Esophagus (tissue), 2 donors: ENCODE measurements at regions not wholly inside any gene's neighbourhood (a gene's known extent, or its start where the extent isn't known, plus 50 kb on each side); places are given as distances from the start of the nearest gene placed in this dataset.

ENCODE experiments used
- H3K27ac ChIP-seq, 2 donors: one replicate each; pipeline ENCODE4 v1.5.1; 2013; ENCODE audit warnings: low read depth in 2 of 2, mild to moderate bottlenecking in 2 of 2, inconsistent platforms in 1 of 2, low read length in 1 of 2, moderate library complexity in 1 of 2
- H3K27me3 ChIP-seq, 2 donors: one replicate each; pipeline ENCODE4 v1.6.1; 2013; ENCODE audit warnings: low read length in 2 of 2, control low read depth in 1 of 2, mild to moderate bottlenecking in 1 of 2; ENCODE audit not compliant: insufficient read depth in 2 of 2, control insufficient read depth in 1 of 2
- H3K36me3 ChIP-seq, 2 donors: one replicate each; pipeline ENCODE4 v1.6.1; 2013; ENCODE audit warnings: low read length in 1 of 2; ENCODE audit not compliant: control insufficient read depth in 2 of 2, insufficient read depth in 2 of 2
- H3K4me1 ChIP-seq, 2 donors: one replicate each; pipeline ENCODE4 v1.6.1; 2013; ENCODE audit warnings: low read length in 1 of 2; ENCODE audit not compliant: control insufficient read depth in 2 of 2, insufficient read depth in 2 of 2
- H3K4me3 ChIP-seq, 2 donors: one replicate each; pipeline ENCODE4 v1.5.1; 2013; ENCODE audit warnings: low read length in 2 of 2, mild to moderate bottlenecking in 2 of 2, low read depth in 1 of 2, moderate library complexity in 1 of 2
- H3K9me3 ChIP-seq, 2 donors: one replicate each; pipeline ENCODE4 v1.6.1; 2013; ENCODE audit warnings: mild to moderate bottlenecking in 2 of 2, low read depth in 1 of 2, low read length in 1 of 2, moderate library complexity in 1 of 2; ENCODE audit not compliant: control insufficient read depth in 2 of 2, insufficient read depth in 1 of 2
- WGBS, 2 donors: extraction: QIAGEN DNeasy Blood & Tissue Kit; methylation state at CpG; one replicate each; pipeline ENCODE4 v1.1.7; 2013; 5-methylcytosine and 5-hydroxymethylcytosine counted together
- donor health status: healthy with polysubstance abuse.
- donor health status: Bipolar disorder and iron deficiency.

DNA sequence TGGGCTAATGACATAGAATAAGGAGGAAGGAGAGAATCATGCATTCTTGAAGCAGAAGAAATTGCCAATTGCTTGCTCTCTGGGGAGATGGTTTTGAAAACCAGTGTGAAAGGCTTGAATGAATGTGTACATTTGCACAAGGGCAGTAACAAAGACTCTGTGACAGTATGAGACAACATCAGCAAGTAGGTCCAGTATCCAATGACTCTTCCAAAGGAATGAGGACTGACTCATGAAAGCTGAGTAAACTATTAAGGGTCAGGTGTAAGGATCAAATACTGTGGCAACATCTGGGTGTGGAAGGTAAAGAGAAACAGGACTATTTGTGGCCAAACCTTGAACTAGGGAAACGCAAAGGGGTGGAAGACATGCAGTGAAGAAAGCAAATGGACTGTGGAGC, 886.0 kb upstream of the CHAC2 start:
- H3K9me3 ChIP-seq = peaks cover 0 to 6% of the 10 kb centered on the region in 2 donors
- 49 to 62% methylated on average over 1 of the region's 1 CpG for WGBS, 2 donors
- no peak overlapping the region for H3K4me3 ChIP-seq
- no peaks in the 10 kb centered on the region for H3K36me3 ChIP-seq
- H3K4me1 ChIP-seq = no peaks in the 10 kb centered on the region
- H3K27me3 ChIP-seq = no peaks in the 10 kb centered on the region
- H3K27ac ChIP-seq = no peak overlapping the region

DNA sequence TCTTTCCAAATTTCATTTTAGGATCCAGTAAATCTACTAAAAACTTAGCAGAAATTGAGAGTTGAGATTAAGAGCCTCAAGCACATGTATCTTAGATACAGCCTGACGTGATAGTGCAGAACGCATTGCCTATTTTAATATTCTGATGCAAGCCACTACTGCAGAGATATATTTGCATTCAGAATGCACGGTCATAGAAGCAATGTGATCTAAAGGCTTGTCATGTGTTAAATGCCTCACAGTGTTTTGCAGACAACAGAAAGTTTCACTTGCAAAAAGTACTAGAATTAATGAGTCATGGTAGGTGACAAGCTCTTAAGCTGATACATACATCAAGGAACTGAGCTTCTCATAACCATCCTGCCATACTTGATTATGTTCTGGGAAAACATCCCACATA, 886.7 kb upstream of the CHAC2 start:
- 76 to 81% methylated on average over 3 of the region's 3 CpGs for WGBS, 2 donors
- Histone ChIP-seq H3K9me3 (peaks cover 0 to 6% of the 10 kb centered on the region in 2 donors), H3K27me3 (no peaks in the 10 kb centered on the region), H3K4me1 (no peaks in the 10 kb centered on the region), H3K4me3 (no peak overlapping the region), H3K27ac (no peak overlapping the region), H3K36me3 (no peaks in the 10 kb centered on the region)

DNA sequence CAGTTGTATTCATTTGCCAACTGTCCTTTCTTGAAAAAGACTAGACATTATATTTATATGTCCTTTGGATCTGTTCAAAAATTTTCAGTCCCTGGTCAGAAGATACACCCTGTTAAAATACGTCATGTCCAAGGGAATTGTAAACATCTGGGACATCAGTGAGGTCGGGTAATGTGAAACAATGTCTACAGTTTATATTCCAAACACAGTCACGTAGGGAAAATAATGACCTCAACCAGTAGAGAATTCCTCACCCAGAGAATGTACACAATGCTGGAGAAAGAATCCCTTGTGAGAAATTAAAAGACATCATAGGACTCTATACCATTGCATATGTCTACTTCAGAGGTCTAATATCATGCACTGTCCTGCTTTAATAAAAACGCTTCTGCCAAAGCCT, 888.0 kb upstream of the CHAC2 start:
- Histone ChIP-seq H3K4me3 (no peak overlapping the region), H3K27ac (no peak overlapping the region), H3K9me3 (peaks cover 0 to 6% of the 10 kb centered on the region in 2 donors), H3K27me3 (no peaks in the 10 kb centered on the region), H3K4me1 (no peaks in the 10 kb centered on the region), H3K36me3 (no peaks in the 10 kb centered on the region)
- WGBS, 2 donors = 56 to 59% methylated on average over 4 of the region's 4 CpGs

DNA sequence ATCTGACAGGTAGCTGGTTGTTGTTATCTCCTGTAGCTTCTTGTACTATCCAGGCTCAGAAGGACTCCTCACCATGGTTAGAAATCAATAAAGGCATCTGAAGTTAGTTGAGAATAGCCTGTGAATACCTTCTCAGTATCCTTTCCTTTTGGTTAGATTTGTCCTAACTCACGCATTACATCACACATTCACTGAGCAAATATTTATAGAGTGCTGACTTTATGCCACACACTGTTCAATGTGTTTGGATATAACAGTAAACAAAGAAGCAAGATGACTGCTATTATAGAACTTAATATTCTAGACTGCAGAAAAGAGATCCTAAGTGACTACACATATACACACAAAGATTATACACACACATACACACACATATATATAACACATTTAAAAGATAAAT, 889.9 kb upstream of the CHAC2 start:
- 35 to 52% methylated on average over 1 of the region's 1 CpG for WGBS, 2 donors
- Histone ChIP-seq H3K4me1 (no peaks in the 10 kb centered on the region), H3K4me3 (no peak overlapping the region), H3K9me3 (peaks cover 0 to 1% of the 10 kb centered on the region in 2 donors), H3K27ac (no peak overlapping the region), H3K27me3 (no peaks in the 10 kb centered on the region), H3K36me3 (no peaks in the 10 kb centered on the region)

DNA sequence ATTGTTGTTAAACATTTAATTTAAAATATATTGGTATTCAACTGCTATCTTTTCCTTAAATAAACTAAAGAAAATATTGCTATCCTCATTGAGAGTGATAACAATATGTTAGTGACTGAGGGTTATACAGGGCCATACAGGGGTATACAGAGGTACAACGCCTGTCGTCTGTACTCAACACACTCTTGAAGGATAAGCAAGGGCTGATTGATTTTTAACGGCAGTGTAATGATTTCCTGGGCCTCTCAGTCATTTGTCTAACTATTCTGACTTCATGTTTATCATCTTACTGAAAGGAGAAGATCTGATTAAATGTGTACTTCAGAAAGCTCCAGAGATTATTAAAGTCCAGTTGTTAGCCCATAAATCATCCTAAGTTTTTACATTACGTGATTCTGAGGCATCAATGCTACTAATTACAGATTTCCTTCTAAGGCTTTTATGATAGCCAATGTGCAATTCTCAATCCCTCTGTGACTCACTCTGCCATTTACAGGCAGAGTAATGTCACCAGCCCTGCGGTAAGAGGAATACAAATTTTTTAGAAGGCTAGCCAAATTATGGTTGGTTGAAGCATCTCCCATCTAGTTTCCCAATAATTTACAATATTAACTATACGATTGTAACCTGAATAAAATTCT, 893.0 kb upstream of the CHAC2 start:
- H3K4me3 ChIP-seq = no peak overlapping the region
- no peaks in the 10 kb centered on the region for H3K36me3 ChIP-seq
- H3K4me1 ChIP-seq = no peaks in the 10 kb centered on the region
- H3K27me3 ChIP-seq = no peaks in the 10 kb centered on the region
- H3K9me3 ChIP-seq = no peaks in the 10 kb centered on the region
- no peak overlapping the region for H3K27ac ChIP-seq
- WGBS, 2 donors = 59 to 71% methylated on average over 6 of the region's 6 CpGs

DNA sequence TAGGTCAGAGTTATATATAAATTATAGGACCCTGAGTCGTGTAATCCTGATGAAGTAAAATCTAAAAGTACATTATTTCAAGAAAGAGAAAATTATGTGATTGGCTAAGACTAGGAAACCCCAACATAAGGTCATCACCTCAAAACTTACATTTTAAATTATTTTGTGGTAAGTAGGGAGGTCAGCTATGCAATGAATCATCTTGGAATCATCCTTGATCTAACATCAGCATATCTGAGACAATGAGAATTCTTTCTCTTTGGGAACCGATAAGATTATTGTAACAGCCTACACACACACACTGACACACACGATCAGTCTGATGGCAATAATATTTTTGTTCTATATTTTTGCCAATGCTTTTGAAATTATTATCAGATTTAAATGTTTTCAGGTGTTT, 904.8 kb upstream of the CHAC2 start:
- no peaks in the 10 kb centered on the region for H3K27me3 ChIP-seq
- no peak overlapping the region for H3K4me3 ChIP-seq
- H3K36me3 ChIP-seq = no peaks in the 10 kb centered on the region
- H3K27ac ChIP-seq = no peak overlapping the region
- H3K9me3 ChIP-seq = no peaks in the 10 kb centered on the region
- WGBS, 2 donors = 77 to 80% methylated on average over 3 of the region's 3 CpGs
- H3K4me1 ChIP-seq = no peaks in the 10 kb centered on the region

DNA sequence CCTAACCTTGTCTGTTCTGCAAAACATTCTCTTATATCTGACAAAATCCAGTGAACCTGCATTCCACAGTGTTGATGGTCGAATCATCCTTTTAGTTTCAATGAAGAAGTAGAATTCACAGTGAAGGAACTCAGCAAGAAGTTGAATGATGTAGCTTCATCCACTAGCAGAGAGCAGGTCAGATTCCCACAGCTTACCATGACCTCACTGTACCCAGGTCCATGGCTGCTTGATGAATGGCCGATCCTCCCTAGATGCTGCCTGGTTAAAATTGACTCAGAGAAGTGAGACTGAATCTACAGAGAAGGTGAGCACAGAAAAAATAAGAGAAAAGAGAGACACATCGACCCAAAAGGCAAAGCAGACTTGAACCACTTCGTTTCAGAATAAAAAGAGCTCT, 906.0 kb upstream of the CHAC2 start:
- Histone ChIP-seq H3K27ac (no peak overlapping the region), H3K4me1 (no peaks in the 10 kb centered on the region), H3K4me3 (no peak overlapping the region), H3K9me3 (no peaks in the 10 kb centered on the region), H3K36me3 (no peaks in the 10 kb centered on the region), H3K27me3 (no peaks in the 10 kb centered on the region)
- WGBS, 2 donors = 71 to 77% methylated on average over 4 of the region's 4 CpGs

DNA sequence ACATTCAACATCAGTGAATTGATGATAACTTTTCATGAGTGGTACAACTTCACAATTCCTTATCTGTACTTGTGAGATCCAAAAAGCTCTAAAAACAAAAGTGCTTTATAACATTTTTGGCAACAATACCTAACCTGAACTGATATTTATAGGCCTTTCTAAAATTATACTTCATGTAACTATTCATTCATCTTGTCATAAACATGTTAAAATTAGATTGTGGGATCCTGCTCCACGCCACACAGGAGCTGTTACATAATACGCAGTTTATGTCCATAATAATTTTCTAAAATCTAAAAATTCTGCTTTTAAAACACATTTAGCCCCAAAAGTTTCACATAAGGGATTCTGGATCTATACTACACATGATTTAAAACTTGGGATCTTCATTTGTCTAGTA, 908.5 kb upstream of the CHAC2 start:
- WGBS, 2 donors = 56 to 69% methylated on average over 2 of the region's 2 CpGs
- Histone ChIP-seq H3K4me3 (no peak overlapping the region), H3K4me1 (no peaks in the 10 kb centered on the region)

DNA sequence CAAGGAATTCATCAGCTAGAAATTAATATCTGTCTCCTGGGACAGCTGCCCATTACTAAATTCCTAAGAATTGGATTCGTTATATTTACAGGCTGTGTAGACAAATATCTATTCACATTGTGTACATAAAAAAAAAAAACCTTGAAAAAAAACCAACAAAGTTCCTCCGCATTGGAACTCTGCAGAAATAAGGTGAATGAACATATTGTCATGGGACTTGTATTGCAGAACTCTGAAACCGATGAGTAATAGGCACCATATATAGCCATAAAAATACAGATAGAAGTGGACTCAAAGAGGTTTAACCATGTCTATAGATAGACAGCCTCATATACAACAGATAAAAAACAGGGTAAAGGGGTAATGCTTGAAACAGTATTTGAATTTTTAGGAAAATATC, 909.9 kb upstream of the CHAC2 start:
- H3K9me3 ChIP-seq = no peaks in the 10 kb centered on the region
- H3K27me3 ChIP-seq = no peaks in the 10 kb centered on the region
- H3K36me3 ChIP-seq = no peaks in the 10 kb centered on the region
- 62 to 69% methylated on average over 3 of the region's 3 CpGs for WGBS, 2 donors
- H3K4me3 ChIP-seq = no peak overlapping the region
- no peaks in the 10 kb centered on the region for H3K4me1 ChIP-seq
- no peak overlapping the region for H3K27ac ChIP-seq

More for the DNA sequence above, 908.5 kb upstream of the CHAC2 start:
- Histone ChIP-seq H3K27me3 (no peaks in the 10 kb centered on the region), H3K9me3 (no peaks in the 10 kb centered on the region), H3K27ac (no peak overlapping the region), H3K36me3 (no peaks in the 10 kb centered on the region)

DNA sequence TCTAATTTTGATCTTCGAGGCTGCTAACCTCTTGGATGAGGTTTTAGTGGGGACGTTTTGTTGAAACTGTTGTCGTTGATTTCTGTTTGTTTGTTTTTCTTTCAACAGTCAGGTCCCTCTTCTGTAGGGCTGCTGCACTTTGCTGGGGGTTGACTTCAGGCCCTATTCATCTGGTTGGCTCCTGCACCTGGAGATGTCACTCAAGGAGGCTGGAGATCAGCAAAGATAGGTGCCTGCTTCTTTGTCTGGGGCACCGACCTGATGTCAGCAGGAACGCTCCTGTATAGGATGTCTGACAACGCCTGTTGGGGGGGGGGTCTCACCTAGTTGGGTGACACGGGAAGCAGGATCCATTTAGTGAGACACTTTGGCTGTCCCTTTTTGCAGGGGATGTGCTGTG, 915.6 kb upstream of the CHAC2 start:
- Histone ChIP-seq H3K36me3 (no peaks in the 10 kb centered on the region), H3K4me3 (no peak overlapping the region), H3K4me1 (no peaks in the 10 kb centered on the region), H3K9me3 (peaks cover 0 to 4% of the 10 kb centered on the region in 2 donors), H3K27ac (no peak overlapping the region), H3K27me3 (no peaks in the 10 kb centered on the region)
- WGBS, 2 donors = 86% methylated on average over 7 of the region's 7 CpGs
